HG02763 (cell line): ENCODE measurements at regions not wholly inside any gene's neighbourhood (a gene's known extent, or its start where the extent isn't known, plus 50 kb on each side); places are given as distances from the start of the nearest gene placed in this dataset.

ENCODE experiments used
- ATAC-seq: cut with Tn5 transposase; IDR thresholded peaks from one replicate; pipeline ENCODE4 v1.9.1; 2021; ENCODE audit warnings: mild to moderate bottlenecking, moderate library complexity; ENCODE audit not compliant: unreplicated experiment

DNA sequence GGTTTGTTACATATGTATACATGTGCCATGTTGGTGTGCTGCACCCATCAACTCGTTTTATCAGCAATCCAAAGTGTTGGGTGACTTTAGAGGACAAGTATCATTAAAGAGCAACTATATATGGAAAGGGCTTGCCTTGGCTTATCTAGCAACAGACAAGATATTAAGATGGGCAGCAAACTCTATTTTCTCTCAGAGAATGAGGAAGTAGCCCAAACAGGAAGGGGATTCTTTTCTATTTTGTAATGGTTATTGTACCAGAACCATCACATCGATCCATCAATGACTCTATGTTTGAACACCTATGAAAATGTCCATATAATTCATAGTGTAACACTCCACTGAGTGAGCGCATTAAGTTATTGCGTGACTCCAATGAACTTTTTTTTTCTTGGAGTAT lies 260.1 kb upstream of the SLC24A2 start:
- ATAC-seq = no peak

DNA sequence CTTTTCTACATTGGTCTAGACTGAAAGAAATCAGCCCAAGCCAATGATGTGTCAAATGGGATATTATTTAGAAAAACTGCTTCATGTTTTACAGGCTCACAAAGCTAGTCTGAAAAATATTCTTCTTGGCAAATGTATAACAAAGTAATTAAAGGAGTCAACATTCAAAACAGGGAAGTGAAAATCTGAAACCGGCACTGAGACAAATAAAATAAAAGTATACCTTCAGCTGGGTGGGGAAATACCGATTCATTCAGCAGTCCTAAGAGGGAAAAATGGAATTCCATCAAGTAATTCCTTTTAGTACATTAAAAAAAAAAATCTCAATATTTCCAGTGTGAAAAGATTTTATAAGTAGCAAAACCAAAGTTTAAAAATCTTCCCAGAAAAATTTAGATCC lies 259.6 kb upstream of the SLC24A2 start:
- ATAC-seq = no peak

DNA sequence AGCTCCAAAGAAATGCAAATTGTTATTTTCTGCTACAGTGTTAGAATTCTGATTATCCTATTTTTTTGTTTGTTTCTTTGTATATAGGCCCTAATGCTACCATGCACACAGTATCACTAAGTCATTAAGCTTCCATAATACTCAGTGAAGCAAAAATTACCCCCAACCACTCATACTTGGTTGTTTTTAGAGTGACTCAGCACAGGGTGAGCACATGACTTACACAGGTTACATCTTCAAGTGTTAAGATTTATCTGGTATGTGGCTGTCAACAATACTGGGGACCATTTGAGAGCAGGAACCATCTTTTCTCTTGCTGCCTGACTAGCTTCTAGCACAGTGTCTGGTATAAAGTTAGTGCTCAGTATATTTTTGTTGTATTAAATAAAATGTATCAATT lies 255.8 kb upstream of the SLC24A2 start:
- no peak for ATAC-seq

DNA sequence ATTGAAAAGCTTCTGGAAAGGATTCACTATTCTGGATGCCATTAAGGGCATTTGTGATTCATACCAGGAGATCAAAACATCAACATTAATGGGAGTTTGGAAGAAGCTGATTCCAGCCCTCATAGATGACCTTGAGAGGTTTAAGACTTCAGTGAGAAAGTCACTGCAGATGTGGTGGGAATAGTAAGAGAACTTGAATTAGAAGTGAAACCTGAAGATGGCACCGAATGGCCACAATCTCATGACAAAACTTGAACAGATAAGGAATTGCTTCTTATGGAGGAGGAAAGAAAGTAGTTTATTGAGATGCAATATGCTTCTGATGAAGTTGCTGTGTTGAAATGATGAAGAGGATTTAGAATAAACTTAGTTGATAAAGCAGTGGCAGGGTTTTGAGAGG lies 254.6 kb upstream of the SLC24A2 start:
- ATAC-seq = peak; percentile 31

DNA sequence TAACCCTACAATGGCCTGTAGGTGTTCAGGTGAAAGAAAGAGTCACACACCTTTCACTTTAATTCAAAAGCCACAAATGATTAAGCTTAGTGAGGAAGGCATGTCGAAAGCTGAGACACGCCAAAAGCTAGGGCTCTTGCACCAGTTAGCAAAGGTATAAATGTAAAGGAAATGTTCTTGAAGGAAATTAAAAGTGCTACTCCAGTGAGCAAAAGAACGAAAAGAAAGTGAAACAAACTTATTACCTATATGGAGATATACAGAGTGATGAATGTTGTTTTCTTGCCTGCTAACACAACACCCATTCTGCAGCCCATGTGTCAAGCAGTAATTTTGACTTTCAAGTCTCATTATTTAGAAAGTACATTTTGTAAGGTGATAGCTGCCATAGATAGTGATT lies 254.2 kb upstream of the SLC24A2 start:
- peak; percentile 49 for ATAC-seq

DNA sequence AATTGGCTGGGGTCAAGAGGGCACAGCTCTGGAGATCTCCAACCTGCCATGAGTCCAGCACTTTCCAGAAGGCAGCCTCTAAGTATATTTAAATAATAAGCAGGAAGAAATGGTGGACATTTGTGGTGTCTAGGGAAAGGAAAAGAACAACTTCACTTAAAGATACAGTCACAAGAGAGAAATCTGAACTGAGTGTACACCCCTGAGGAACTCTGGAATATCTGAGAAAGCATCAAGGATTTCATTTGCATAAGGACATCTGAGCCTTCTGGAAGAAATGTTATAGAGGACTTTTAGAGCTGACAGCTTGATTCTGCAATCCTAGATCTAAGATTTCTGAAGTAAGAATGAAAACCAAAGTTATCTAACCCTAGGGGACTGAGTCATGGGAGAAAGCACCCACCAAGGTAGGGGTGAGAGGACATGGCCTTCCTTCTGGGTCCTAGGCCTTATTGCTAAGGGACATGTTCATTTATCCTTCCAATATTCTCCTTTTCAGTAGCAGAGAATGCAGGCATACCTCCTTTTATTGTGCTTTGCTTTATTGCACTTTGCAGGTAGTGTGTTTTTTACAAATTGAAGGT lies 253.4 kb upstream of the SLC24A2 start:
- ATAC-seq = no peak

DNA sequence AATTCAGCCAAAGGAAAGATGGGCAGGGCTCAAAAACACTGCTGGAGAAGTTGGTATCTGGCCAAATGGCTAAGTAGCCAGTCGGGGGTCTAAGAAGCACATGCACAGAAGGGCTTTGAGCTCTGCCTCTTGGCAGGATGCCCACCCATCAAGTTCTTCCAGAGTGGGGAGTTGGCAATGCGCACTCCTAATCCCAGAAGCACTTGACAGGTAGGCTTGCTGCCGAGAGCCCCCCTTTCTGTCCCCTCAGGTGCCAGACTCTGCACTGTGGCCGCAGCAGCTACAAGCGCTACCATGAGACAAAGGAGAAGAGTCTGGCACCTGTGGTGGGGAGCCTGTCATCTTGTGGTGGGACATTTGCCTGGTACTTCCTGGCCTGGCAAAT lies 252.9 kb upstream of the SLC24A2 start:
- ATAC-seq = no peak

DNA sequence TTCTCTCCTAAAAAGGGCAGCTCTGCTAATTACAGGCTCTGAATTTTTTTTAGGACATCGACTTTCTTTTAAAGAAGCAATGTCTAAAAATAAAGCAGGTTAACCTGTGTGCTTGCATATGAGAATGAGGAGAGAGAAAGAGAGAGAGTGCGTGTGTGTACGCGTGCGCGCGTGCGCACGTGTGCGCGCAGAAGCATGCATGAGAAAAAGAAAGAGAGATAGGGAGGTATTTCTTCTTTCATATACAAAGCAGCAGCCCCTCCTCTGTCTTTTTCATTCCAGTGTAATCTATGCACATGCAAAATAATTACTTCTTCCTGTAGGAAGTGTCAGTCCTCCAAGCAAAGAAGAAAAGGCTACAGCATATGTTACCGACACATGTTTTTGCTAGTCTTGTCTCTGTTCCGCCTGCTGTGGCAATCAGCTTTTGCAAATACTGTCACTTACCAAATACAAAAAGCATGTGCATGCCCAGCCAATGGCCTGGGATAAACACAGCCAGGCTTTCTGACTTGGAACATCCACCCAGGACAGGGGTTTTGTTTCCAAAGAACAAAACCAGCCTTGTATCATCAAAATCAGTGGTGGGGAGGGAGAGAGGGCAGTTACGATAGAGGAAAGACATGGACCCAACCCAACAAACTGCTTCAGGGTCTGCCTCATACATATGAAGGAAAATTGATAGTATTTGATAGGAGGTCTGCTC lies 252.3 kb upstream of the SLC24A2 start:
- no peak for ATAC-seq

DNA sequence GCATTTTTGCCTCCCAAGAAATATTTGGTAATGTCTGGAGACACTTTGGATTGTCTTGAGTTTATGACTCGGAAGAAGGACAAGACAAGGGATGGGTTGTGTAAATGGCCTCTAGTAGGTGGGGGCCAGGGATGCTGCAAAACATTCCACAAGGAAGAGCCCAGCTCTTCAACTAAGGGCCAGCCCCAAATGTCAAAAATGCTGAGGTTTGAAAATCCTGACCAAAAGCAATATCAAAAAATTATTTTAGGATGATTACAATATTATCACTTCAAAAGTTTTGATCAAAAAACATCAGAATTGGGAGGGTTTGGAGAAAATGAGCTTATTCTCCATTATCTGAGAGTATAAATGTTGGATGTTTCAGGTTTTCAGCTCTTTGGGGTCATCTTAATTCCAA lies 248.9 kb upstream of the SLC24A2 start:
- no peak for ATAC-seq

DNA sequence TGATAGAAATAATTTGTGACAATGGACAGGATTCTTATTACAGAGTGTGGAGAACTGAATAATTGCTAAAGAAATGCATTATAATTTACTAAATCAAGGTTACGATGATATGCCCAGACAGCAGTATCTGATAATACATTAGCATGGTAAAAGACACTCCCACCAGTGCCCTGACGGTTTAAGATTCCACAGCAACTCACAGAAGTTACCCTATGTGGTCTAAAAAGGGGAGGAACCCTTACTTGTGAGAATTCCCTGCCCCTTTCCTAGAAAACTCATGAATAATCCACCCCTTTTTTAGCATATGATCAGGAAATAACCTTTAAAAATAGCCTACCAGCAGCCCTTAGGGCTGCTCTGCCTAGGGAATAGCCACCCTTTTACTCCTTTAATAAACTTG lies 244.7 kb upstream of the SLC24A2 start:
- no peak for ATAC-seq

DNA sequence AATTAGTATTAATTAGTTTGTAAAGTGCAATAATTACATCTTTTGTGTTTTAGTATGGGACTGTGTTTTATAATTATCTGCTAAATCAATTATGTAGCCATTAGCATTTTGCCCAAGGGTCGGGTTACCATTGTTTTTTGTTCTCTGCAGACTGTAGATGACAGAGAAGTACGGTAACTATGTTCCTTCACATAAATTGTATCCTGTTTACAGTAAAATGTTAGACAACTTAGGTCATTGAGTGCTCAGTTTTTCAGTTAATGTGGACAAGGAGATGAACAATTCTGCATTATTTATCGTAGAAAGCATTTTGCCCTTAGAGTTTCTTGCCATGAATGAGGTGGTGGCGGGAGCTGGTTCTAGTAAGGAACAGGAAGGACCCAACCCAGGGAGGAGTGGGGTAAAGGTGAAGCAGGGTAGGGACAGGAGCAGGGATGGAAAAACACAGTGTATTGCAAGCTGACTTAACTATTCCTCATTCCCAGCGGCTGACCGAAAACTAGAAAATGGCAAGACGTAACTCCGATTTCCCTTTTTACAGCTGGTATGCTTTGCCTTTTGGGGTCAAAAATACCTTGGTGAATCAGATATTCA lies 243.7 kb upstream of the SLC24A2 start:
- no peak for ATAC-seq

DNA sequence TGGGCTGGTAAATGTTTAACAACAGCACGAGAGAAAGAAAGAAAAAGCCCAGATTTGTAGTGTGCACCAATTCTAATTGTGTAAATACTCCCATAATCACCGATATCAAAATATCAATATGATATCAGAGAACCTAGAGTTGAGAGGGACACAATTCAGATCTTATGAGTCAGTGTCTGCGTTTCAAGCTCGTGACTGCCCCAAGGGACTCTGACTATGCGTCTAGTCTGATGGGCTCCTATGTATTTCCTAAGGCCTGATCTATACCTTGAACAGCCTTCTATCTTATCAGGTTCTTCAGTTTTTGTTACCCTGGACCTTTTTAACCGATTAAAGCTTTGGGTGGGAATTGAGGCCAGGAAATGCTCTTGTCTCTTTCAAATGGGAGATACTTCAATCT lies 243.0 kb upstream of the SLC24A2 start:
- no peak for ATAC-seq

DNA sequence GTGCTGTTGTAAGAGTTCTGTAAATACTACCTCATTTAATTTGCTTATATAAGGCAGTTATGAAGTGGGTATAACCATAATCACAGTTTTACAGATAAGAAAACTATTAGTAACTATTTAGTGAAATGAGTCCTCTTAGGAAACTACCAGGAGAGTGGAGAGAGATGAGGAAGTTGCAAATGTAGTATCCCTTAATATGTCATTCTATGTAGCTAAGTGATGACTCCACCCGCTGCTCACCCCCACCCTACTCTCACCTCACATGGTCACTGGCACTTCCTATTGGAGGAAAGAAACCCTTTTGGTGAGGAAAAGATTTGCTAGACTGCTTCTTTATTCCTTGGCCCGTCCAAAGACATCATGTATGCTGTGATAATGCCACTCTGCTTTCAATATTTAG lies 241.8 kb upstream of the SLC24A2 start:
- no peak for ATAC-seq

DNA sequence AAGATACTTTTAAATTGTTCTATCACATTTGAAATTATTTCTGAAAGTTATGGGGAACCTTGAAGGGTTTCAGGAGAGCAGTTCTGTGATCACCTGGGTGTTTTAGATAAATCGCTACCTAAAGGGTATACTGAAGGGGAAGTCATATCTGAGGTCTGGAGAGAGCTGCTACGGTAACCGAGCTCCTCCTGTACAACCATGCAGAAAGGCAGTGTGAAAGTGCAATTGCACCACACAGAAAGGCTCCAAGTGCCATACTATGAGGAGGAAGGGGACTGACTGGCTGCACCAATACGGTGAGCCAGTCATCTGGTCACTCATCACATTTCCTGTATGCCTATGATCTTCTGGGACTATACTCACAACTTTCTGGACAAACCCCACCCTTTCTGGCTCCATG lies 241.4 kb upstream of the SLC24A2 start:
- ATAC-seq = no peak

DNA sequence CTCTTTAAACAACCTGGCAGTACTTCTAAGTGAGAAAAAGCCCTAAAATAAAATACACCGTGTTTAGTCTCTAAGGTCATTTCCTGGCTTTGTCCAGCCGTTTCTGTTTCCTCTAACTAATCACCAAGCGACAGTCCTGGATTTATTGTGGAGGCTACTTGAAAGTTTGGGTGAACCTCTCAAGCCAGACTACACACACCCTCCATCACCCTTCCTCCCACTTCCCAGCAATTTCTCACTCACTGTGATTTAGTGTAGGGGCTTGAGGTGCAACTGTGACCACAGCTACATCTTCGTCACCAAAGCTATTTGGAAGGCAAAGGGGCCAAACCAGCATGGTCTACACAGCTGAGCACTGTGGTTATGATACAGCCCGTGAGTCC lies 240.0 kb upstream of the SLC24A2 start:
- no peak for ATAC-seq

DNA sequence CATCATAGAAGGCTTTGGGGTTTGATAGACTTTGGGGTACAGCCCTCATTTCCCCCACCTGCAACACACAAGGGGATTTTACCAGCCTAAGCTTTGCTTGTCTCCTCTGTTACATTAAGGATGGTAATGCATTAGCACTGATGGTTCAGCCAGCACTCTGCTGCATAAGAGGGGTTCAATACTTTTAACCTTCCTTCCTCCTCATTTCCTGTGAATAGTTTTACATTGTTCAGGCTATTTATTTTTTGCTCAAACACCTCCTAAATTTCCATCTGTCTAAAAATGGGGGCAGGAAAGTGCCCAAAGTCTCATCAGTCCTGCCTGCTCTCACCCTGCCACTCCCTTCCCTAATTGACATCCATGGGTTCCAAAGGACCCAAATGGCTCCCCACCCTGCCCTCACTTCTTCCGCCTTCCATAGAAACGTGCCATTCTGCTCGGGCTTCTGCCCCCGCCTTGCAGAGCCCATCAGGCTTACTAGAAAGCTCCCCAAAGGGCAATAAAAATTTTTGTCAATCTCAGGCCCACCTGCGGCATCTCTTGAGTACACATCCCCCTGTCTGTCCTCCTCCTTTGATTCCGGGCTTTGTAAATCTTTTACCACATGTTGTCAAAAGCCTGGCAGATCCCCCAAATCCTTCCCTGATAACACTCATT lies 239.5 kb upstream of the SLC24A2 start:
- ATAC-seq = no peak

DNA sequence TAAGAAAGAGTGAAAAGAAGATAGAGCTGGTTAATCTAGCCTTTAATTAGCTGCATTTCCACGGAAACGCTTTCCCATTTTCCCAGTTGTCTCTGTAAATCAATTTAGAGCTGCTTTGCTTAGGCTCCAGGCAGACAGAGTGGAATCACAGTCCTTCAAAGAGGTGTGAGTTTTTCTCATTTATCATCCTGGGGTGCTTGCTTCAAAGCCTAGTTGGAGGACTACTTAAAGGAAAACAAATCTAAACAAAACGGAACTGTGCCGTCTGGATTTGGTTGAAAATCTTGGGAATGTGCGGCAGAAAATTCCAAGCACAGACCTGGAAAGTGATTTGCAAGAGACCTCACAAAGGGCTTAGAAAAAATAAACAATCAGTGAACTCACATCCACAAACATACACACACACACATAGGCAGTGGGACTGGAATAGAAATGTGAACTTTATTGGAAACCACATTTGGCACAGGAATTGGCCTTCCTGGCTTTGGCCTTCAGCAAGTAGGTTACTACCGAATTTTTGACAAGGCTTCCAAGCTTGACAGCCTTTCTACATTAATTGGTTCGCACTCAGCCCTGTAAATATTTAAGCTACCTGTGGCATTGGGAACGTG lies 235.2 kb upstream of the SLC24A2 start:
- ATAC-seq = no peak

DNA sequence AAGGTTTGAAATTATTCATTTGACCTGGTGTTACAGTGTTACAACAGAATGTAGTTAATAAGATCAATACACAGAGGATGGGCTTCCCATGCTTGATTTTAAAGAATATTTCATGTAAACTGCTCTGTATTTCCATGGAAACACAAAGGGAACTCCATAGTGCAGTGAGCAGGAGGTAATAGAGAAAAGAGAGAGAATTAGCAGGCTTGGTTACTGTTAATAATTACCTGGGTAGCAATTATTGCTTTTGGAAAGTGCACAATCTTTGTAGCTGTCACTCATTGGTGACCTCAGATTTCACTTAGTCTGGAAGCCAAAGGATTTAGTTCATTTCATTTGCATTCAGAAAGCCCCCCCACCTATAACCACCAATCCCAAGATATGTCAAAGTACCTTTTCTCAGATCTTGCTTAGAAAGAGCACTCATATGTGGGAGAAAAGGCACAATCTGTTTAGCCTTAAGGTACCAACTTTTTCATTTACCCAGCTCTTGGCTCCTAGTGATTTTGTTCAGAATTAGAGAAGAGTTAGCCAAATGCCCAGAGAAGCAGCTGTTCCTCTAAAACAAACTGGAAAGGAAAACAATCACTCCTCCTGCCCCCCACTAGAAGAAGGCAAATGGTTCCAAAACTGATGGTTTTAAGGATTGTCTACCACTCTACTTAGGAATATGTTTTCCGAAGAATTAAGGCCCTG lies 234.5 kb upstream of the SLC24A2 start:
- no peak for ATAC-seq

DNA sequence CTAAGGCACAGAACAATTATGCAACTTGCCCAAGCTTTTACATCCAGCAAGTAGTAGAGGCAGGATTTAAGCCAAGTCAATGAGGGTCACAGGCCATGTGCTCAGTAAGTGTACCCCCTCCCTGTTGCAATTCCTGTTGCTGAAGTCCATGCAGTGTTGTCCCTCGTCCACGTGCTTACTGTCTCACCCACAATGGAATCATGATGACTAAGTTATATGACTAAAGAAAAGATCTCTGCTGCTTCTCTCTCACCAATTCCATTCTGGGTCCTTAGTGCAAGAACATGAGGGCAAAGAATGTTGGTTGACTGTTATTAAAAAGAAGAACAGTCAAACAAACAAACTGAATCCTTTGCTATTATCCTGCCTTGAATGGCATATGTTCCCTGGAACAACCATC lies 233.6 kb upstream of the SLC24A2 start:
- no peak for ATAC-seq

DNA sequence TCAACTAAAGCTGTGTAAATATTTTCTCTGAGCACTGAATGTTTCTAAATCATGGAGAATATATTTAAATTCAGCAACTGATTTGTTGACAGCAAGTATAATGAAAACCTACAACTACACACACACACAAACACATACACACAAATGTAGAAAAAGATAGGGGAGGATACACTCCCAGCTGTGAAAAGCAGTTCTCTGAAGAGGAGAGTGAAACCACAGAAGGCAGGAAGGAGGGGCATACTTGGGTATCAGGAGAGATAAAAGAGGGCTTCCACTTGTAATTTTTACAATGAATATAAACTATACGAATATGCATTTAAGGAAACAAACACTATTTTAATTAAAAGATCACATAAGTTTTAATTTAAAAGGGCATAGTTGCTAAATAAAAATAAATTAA lies 227.8 kb upstream of the SLC24A2 start:
- no peak for ATAC-seq

DNA sequence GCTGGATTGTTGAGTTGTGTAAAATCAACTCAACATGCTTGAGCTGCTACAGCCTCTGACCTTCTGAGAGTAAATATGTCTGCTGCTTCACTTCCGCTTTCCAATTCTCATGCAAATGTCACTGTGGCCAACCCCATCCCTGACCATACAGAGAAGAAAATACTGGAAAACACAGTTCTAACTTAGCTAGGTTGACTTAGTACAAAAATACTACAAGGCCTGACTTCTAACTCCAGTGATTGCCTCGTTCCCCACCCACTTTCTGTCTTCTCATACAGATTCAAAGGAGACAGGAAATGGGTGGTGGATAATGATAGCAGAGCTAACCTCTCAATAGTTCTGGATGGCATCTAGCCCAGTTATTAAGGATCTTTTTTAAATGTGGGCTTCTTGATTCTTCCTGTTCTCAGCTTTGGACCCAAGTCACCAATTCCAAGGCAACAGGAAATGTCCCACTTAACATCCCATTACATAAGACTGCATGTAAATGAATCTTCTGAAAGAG lies 226.6 kb upstream of the SLC24A2 start:
- ATAC-seq = peak; percentile 72
